ENCODE measurements at regions not wholly inside any gene's neighbourhood (a gene's known extent, or its start where the extent isn't known, plus 50 kb on each side); places are given as distances from the start of the nearest gene placed in this dataset.

GRCh38 chr1:234661317-234661928 lies 51.4 kb upstream of the IRF2BP2 start:
- DNase-seq (ENCODE audit: low read depth in 1 of 2, low spot score in 1 of 2) = no peak

GRCh38 chr1:234660536-234661316 lies 50.7 kb upstream of the IRF2BP2 start:
- DNase-seq (ENCODE audit: low read depth in 1 of 2, low spot score in 1 of 2) = no peak
